Osteocyte (in vitro differentiated cells): ENCODE measurements at regions not wholly inside any gene's neighbourhood (a gene's known extent, or its start where the extent isn't known, plus 50 kb on each side); places are given as distances from the start of the nearest gene placed in this dataset.

Experiments
- DNase-seq: peaks from one replicate; pipeline ENCODE4 v3.0.0; 2021; ENCODE audit warnings: mixed read lengths; ENCODE audit not compliant: unreplicated experiment; ENCODE audit errors: extremely low spot score
- H3K27ac Mint-ChIP-seq: one replicate; pipeline ENCODE4 v1.8.0; 2021; ENCODE audit warnings: mild to moderate bottlenecking, mixed read lengths; ENCODE audit not compliant: unreplicated experiment
- H3K27me3 Mint-ChIP-seq: one replicate; pipeline ENCODE4 v1.8.0; 2021; ENCODE audit warnings: mixed read lengths; ENCODE audit not compliant: unreplicated experiment
- H3K36me3 Mint-ChIP-seq: one replicate; pipeline ENCODE4 v1.8.0; 2021; ENCODE audit warnings: mixed read lengths; ENCODE audit not compliant: unreplicated experiment
- H3K4me1 Mint-ChIP-seq: one replicate; pipeline ENCODE4 v1.8.0; 2021; ENCODE audit warnings: mixed read lengths; ENCODE audit not compliant: unreplicated experiment
- H3K4me3 Mint-ChIP-seq: one replicate; pipeline ENCODE4 v1.8.0; 2021; ENCODE audit warnings: mild to moderate bottlenecking, moderate library complexity, mixed read lengths; ENCODE audit not compliant: unreplicated experiment
- H3K9me3 Mint-ChIP-seq: one replicate; pipeline ENCODE4 v1.8.0; 2021; ENCODE audit warnings: mixed read lengths; ENCODE audit not compliant: unreplicated experiment
- TF ChIP-seq, protein P1 (sequence below): fragments of 200-600 bp; sonication (generic); IDR thresholded peaks from 2 replicates; pipeline ENCODE4 v1.5.0; 2021; ENCODE audit warnings: antibody characterized with exemption, mild to moderate bottlenecking, moderate library complexity

GRCh38 chr11:98871690-98872089 is 149.1 kb upstream of the CNTN5 start:
- no peaks in the 10 kb centered on the region for H3K36me3 Mint-ChIP-seq
- H3K4me1 Mint-ChIP-seq: no peaks in the 10 kb centered on the region
- TF ChIP-seq, protein P1, sequence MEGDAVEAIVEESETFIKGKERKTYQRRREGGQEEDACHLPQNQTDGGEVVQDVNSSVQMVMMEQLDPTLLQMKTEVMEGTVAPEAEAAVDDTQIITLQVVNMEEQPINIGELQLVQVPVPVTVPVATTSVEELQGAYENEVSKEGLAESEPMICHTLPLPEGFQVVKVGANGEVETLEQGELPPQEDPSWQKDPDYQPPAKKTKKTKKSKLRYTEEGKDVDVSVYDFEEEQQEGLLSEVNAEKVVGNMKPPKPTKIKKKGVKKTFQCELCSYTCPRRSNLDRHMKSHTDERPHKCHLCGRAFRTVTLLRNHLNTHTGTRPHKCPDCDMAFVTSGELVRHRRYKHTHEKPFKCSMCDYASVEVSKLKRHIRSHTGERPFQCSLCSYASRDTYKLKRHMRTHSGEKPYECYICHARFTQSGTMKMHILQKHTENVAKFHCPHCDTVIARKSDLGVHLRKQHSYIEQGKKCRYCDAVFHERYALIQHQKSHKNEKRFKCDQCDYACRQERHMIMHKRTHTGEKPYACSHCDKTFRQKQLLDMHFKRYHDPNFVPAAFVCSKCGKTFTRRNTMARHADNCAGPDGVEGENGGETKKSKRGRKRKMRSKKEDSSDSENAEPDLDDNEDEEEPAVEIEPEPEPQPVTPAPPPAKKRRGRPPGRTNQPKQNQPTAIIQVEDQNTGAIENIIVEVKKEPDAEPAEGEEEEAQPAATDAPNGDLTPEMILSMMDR: no peak
- H3K9me3 Mint-ChIP-seq: no peaks in the 10 kb centered on the region
- H3K27ac Mint-ChIP-seq: no peak overlapping the region
- H3K27me3 Mint-ChIP-seq: no peaks in the 10 kb centered on the region
- no peak for DNase-seq
- H3K4me3 Mint-ChIP-seq: no peak overlapping the region

DNA sequence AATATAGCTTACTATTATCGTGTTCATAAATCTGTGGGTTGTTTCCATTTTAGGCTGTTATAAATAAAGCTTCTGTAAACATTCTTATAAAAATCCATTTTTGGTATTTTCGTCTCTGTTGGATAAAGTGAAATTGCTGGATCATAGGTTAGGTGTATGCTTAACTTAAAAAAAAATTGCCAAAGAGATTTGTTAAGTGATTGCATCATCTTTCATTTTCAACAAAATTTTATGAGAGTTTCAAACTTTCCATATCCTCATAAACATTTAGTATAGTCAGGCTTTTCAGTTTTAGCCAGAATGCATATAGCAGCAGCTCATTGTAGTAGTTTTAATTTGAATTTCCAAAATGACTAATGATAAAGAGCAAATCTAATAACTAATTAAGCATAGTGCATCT is 146.7 kb upstream of the CNTN5 start:
- no peak for DNase-seq
- no peaks in the 10 kb centered on the region for H3K4me1 Mint-ChIP-seq
- no peaks in the 10 kb centered on the region for H3K27me3 Mint-ChIP-seq
- no peaks in the 10 kb centered on the region for H3K9me3 Mint-ChIP-seq
- no peak overlapping the region for H3K27ac Mint-ChIP-seq
- no peak overlapping the region for H3K4me3 Mint-ChIP-seq
- H3K36me3 Mint-ChIP-seq: no peaks in the 10 kb centered on the region
- TF ChIP-seq, protein P1: no peak

GRCh38 chr11:98895936-98896335 is 124.8 kb upstream of the CNTN5 start:
- DNase-seq: no peak
- Mint-ChIP-seq H3K36me3 (no peaks in the 10 kb centered on the region), H3K9me3 (peaks cover 12% of the 10 kb centered on the region), H3K4me1 (no peaks in the 10 kb centered on the region), H3K27me3 (no peaks in the 10 kb centered on the region), H3K27ac (no peak overlapping the region), H3K4me3 (no peak overlapping the region)
- TF ChIP-seq, protein P1: no peak

DNA sequence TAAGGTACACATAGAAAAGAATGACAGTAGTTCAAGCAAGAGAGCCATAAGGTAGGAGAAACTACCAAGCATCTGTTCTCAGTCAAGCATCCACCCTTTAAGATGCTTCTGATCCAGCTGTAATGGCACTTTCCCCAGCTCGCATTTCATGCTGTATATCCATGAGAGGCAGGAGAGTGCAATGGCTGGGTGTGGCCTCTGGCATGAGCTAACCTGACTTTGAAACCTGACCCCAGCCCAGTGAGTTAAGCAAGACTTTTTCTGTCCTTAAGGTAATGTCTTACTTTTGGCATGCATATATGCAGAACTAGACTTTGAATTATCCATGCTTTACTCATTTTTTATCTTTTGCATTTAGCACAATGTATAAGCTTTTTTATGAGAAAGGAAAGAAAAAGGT is 79.8 kb upstream of the CNTN5 start:
- Mint-ChIP-seq H3K4me1 (no peaks in the 10 kb centered on the region), H3K27ac (no peak overlapping the region), H3K9me3 (no peaks in the 10 kb centered on the region), H3K27me3 (no peaks in the 10 kb centered on the region), H3K4me3 (no peak overlapping the region), H3K36me3 (no peaks in the 10 kb centered on the region)
- TF ChIP-seq, protein P1: no peak
- no peak for DNase-seq

- no peak overlapping the region for H3K4me3 Mint-ChIP-seq
- H3K27ac Mint-ChIP-seq: no peak overlapping the region
- no peak for DNase-seq
- H3K4me1 Mint-ChIP-seq: no peaks in the 10 kb centered on the region
- no peaks in the 10 kb centered on the region for H3K36me3 Mint-ChIP-seq
- H3K9me3 Mint-ChIP-seq: no peaks in the 10 kb centered on the region
- TF ChIP-seq, protein P1: no peak
- no peaks in the 10 kb centered on the region for H3K27me3 Mint-ChIP-seq
These were observed 76.3 kb upstream of the CNTN5 start for GRCh38 chr11:98944461-98944860.
